GM21423 (cell line): ENCODE measurements at regions not wholly inside any gene's neighbourhood (a gene's known extent, or its start where the extent isn't known, plus 50 kb on each side); places are given as distances from the start of the nearest gene placed in this dataset.

Experiments
- ATAC-seq: cut with Tn5 transposase; IDR thresholded peaks from one replicate; pipeline ENCODE4 v1.9.1; 2021; ENCODE audit warnings: mild to moderate bottlenecking, moderate library complexity; ENCODE audit not compliant: unreplicated experiment

GRCh38 chr9:16092142-16093091, 539.6 kb downstream of the CCDC171 start:
- ATAC-seq = no peak

- ATAC-seq = no peak
Observed at GRCh38 chr9:16098306-16098705, 545.5 kb downstream of the CCDC171 start.

GRCh38 chr9:16099732-16100536, 547.1 kb downstream of the CCDC171 start:
- no peak for ATAC-seq

- no peak for ATAC-seq
Observed at GRCh38 chr9:16100537-16101091, 547.8 kb downstream of the CCDC171 start.

- no peak for ATAC-seq
Observed at GRCh38 chr9:16102154-16102553, 549.3 kb downstream of the CCDC171 start.

GRCh38 chr9:16103620-16104397, 551.0 kb downstream of the CCDC171 start:
- no peak for ATAC-seq

- ATAC-seq = no peak
Observed at GRCh38 chr9:16105168-16106020, 552.6 kb downstream of the CCDC171 start.

- no peak for ATAC-seq
Observed at GRCh38 chr9:16106021-16106571, 553.3 kb downstream of the CCDC171 start.

GRCh38 chr9:16112116-16112515, 559.3 kb downstream of the CCDC171 start:
- no peak for ATAC-seq

- no peak for ATAC-seq
Observed at GRCh38 chr9:16115994-16116393, 563.2 kb downstream of the CCDC171 start.

GRCh38 chr9:16118043-16118442, 565.2 kb downstream of the CCDC171 start:
- ATAC-seq = no peak

GRCh38 chr9:16119261-16120230, 566.7 kb downstream of the CCDC171 start:
- ATAC-seq = no peak

- ATAC-seq = no peak
Observed at GRCh38 chr9:16120231-16120641, 567.4 kb downstream of the CCDC171 start.

- ATAC-seq = no peak
Observed at GRCh38 chr9:16120727-16121126, 567.9 kb downstream of the CCDC171 start.

GRCh38 chr9:16121168-16121567, 568.3 kb downstream of the CCDC171 start:
- no peak for ATAC-seq

GRCh38 chr9:16121601-16122286, 568.9 kb downstream of the CCDC171 start:
- ATAC-seq = no peak

GRCh38 chr9:16125629-16126028, 572.8 kb downstream of the CCDC171 start:
- no peak for ATAC-seq

GRCh38 chr9:16126042-16126441, 573.2 kb downstream of the CCDC171 start:
- ATAC-seq = no peak
